OCI-LY1 (cell line): ENCODE measurements at regions not wholly inside any gene's neighbourhood (a gene's known extent, or its start where the extent isn't known, plus 50 kb on each side); places are given as distances from the start of the nearest gene placed in this dataset.

Experiments used
- H2AFZ ChIP-seq: fragments of 200-600 bp; sonication (generic), shearing (Covaris generic); 2 replicates; pipeline ENCODE4 v1.6.0; 2014; ENCODE audit warnings: antibody characterized with exemption, mild to moderate bottlenecking, low read length
- H3F3A ChIP-seq: fragments of 200-600 bp; sonication (generic), shearing (Covaris generic); 2 replicates; pipeline ENCODE4 v1.6.0; 2014; ENCODE audit warnings: mild to moderate bottlenecking, antibody characterized with exemption, low read length, moderate library complexity; ENCODE audit not compliant: insufficient read depth
- H3K27ac ChIP-seq: fragments of 200-600 bp; sonication (generic); 2 replicates; pipeline ENCODE4 v1.5.1; 2014; ENCODE audit warnings: low read length, mixed run types, mild to moderate bottlenecking, low read depth; ENCODE audit not compliant: poor library complexity, severe bottlenecking
- H3K27me3 ChIP-seq: fragments of 200-600 bp; sonication (generic); 2 replicates; pipeline ENCODE4 v1.6.0; 2014; ENCODE audit warnings: antibody characterized with exemption, mild to moderate bottlenecking, low read length, moderate library complexity; ENCODE audit not compliant: insufficient read depth
- H3K36me3 ChIP-seq: fragments of 200-600 bp; sonication (generic); 2 replicates; pipeline ENCODE4 v1.6.1; 2014; ENCODE audit warnings: mild to moderate bottlenecking, antibody characterized with exemption, low read length, moderate library complexity, mixed read lengths; ENCODE audit not compliant: insufficient read depth
- H3K4me1 ChIP-seq: fragments of 200-600 bp; sonication (generic); 2 replicates; pipeline ENCODE4 v1.5.1; 2014; ENCODE audit warnings: mild to moderate bottlenecking, low read length, moderate library complexity; ENCODE audit not compliant: insufficient read depth, severe bottlenecking
- H3K4me2 ChIP-seq: fragments of 200-600 bp; sonication (generic), shearing (Covaris generic); 2 replicates; pipeline ENCODE4 v1.6.1; 2014; ENCODE audit warnings: low read length
- H3K4me3 ChIP-seq: fragments of 200-600 bp; sonication (generic); 2 replicates; pipeline ENCODE4 v1.5.1; 2014; ENCODE audit warnings: low read length, low read depth, mild to moderate bottlenecking, mixed read lengths; ENCODE audit not compliant: poor library complexity, severe bottlenecking
- H3K79me2 ChIP-seq: fragments of 200-600 bp; shearing (Covaris generic); 2 replicates; pipeline ENCODE4 v1.6.1; 2016; ENCODE audit warnings: mixed run types, low read length, mixed read lengths; ENCODE audit not compliant: insufficient read depth
- H3K9ac ChIP-seq: fragments of 200-600 bp; sonication (generic), shearing (Covaris generic); 2 replicates; pipeline ENCODE4 v1.6.1; 2014; ENCODE audit warnings: mild to moderate bottlenecking, low read length, mixed read lengths
- H3K9me2 ChIP-seq: fragments of 200-600 bp; sonication (generic), shearing (Covaris generic); 2 replicates; pipeline ENCODE4 v1.6.1; 2014; ENCODE audit warnings: low read depth, mild to moderate bottlenecking, low read length, mixed read lengths
- H3K9me3 ChIP-seq: fragments of 200-600 bp; shearing (Covaris generic); 2 replicates; pipeline ENCODE4 v1.6.1; 2014; ENCODE audit warnings: low read length, mixed read lengths
- H4K20me1 ChIP-seq: fragments of 200-600 bp; sonication (generic), shearing (Covaris generic); 2 replicates; pipeline ENCODE4 v1.6.0; 2016; ENCODE audit warnings: mild to moderate bottlenecking, low read length; ENCODE audit not compliant: insufficient read depth
- EZH2 ChIP-seq: fragments of 200-600 bp; sonication (generic), shearing (Covaris generic); IDR thresholded peaks from 2 replicates; pipeline ENCODE4 v1.8.0; 2017; ENCODE audit warnings: borderline replicate concordance, mixed run types, mild to moderate bottlenecking, antibody characterized with exemption, low read length, moderate library complexity, mixed read lengths
- TF ChIP-seq, protein P1 (sequence below): fragments of 200-600 bp; sonication (generic), shearing (Covaris generic); IDR thresholded peaks from 2 replicates; pipeline ENCODE4 v1.5.1; 2017; ENCODE audit warnings: mild to moderate bottlenecking, antibody characterized with exemption, low read length, moderate library complexity, mixed read lengths

DNA sequence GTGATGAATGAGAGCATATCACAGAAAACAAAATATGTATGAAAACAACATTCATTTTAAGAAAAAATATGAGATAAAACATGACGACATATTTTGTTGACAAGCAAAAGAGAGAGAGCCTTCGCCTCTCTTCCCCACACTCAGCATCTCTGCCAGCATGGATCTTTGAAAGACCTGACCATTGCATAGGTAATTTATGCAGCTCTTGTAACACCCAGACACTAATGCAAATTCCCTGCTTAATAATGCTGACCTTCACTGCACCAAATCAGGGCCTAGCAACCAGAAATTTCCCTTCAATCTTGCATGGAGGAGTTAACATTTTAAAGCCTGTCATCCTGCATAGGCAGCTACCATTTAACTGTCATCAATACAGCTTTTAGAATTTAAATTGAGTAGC is 50.0 kb upstream of the CNR1 start:
- Histone ChIP-seq H3K4me3 (no peak overlapping the region), H3K9ac (no peak overlapping the region), H3K27ac (no peak overlapping the region), H3K4me1 (no peaks in the 10 kb centered on the region), H3K36me3 (no peaks in the 10 kb centered on the region), H3K27me3 (no peaks in the 10 kb centered on the region), H3K79me2 (no peaks in the 10 kb centered on the region), H3F3A (no peaks in the 10 kb centered on the region), H3K9me3 (no peaks in the 10 kb centered on the region; the same call in 1 of the 2 replicates), H2AFZ (no peak overlapping the region), H3K4me2 (no peak overlapping the region), H3K9me2 (no peaks in the 10 kb centered on the region), H4K20me1 (no peaks in the 10 kb centered on the region)
- TF ChIP-seq, protein P1, sequence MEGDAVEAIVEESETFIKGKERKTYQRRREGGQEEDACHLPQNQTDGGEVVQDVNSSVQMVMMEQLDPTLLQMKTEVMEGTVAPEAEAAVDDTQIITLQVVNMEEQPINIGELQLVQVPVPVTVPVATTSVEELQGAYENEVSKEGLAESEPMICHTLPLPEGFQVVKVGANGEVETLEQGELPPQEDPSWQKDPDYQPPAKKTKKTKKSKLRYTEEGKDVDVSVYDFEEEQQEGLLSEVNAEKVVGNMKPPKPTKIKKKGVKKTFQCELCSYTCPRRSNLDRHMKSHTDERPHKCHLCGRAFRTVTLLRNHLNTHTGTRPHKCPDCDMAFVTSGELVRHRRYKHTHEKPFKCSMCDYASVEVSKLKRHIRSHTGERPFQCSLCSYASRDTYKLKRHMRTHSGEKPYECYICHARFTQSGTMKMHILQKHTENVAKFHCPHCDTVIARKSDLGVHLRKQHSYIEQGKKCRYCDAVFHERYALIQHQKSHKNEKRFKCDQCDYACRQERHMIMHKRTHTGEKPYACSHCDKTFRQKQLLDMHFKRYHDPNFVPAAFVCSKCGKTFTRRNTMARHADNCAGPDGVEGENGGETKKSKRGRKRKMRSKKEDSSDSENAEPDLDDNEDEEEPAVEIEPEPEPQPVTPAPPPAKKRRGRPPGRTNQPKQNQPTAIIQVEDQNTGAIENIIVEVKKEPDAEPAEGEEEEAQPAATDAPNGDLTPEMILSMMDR, result no peak
- TF ChIP-seq EZH2, result no peak
